ENCODE measurements at regions not wholly inside any gene's neighbourhood (a gene's known extent, or its start where the extent isn't known, plus 50 kb on each side); places are given as distances from the start of the nearest gene placed in this dataset.
"Not testable (repeated sequence)": the region's sequence is repeated elsewhere in the genome, so short reads cannot be mapped to it uniquely, and the experiment has no call there.

DNA sequence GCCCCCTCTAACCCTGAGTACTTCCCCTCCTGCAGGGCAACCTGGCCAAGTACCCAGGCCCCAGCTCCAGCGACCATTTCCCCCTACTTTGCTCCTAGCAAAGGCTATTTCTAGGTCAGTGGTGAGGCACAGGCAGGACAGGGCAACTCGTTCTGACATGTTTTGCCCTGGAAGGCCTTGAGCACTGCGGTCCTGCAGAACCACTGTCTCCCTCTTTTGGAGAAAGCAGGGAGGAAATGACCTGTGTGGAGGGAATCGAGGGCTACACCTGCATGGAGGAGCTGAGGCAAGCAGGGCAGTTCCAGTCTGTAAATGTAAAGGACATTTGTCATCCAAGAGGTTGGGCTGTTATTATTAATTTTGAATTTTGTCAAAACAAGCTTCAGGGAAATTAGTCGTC, 99.1 kb downstream of the PPIAL4G start:
- DNase-seq (ENCODE audit: extremely low spot score) = no peak
- POLR2A ChIA-PET = no interaction called here
- CTCF ChIA-PET = interaction anchor here (0.8 to 1.7 kb wide), 3 partner anchors 10 to 14 kb away, joined by 3 to 5 read pairs (median 3); no protein-coding TSS in a partner anchor
- TF ChIP-seq, protein P1, sequence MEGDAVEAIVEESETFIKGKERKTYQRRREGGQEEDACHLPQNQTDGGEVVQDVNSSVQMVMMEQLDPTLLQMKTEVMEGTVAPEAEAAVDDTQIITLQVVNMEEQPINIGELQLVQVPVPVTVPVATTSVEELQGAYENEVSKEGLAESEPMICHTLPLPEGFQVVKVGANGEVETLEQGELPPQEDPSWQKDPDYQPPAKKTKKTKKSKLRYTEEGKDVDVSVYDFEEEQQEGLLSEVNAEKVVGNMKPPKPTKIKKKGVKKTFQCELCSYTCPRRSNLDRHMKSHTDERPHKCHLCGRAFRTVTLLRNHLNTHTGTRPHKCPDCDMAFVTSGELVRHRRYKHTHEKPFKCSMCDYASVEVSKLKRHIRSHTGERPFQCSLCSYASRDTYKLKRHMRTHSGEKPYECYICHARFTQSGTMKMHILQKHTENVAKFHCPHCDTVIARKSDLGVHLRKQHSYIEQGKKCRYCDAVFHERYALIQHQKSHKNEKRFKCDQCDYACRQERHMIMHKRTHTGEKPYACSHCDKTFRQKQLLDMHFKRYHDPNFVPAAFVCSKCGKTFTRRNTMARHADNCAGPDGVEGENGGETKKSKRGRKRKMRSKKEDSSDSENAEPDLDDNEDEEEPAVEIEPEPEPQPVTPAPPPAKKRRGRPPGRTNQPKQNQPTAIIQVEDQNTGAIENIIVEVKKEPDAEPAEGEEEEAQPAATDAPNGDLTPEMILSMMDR (IDR thresholded peaks at IDR 0.05; ENCODE audit: control extremely low read depth, extremely low read depth, low read depth, missing control alignments) = no peak

DNA sequence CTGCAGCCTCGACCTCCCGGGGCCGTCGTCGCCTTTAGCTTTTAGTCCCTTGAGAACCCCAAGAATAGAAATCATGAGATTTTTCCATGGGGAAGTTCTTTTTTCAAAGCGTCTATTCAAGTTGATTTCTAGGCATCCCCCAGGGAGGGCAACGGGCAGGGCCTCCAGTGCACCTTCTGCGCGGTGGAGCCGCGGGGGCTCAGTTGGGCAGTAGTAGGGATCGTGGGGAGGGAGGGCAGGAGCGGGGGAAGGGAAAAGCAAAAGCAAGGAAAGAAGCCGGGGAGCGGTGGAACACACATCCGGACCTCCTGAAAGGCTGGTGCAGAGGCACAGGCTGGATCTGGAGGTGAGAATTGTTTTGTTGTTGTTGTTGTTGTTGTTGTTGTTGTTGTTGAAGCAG, 103.4 kb downstream of the PPIAL4G start:
- CTCF ChIA-PET = no interaction called here
- no peak for DNase-seq (ENCODE audit: extremely low spot score)
- TF ChIP-seq, protein P1 (IDR thresholded peaks at IDR 0.05; ENCODE audit: control extremely low read depth, extremely low read depth, low read depth, missing control alignments) = no peak
- POLR2A ChIA-PET = no interaction called here

DNA sequence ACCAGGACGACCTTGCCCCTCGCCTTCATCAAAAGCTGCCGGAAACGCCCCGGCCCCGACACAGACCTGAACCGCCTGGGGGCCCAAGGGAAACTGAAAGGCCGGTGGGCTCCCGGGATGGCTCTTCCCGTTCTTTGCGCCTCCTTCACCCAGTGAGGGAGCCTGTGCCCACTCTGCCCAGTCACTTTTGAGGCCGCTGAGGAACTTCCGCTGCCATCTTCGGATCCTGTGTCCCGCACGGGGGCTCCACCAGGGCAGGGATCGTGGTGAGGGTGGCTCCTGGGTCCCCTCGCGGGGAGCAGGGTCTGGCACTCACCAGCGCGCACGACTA, 104.0 kb downstream of the PPIAL4G start:
- TF ChIP-seq, protein P1 (IDR thresholded peaks at IDR 0.05; ENCODE audit: control extremely low read depth, extremely low read depth, low read depth, missing control alignments) = no peak
- CTCF ChIA-PET = no interaction called here
- no peak for DNase-seq (ENCODE audit: extremely low spot score)
- POLR2A ChIA-PET = no interaction called here

DNA sequence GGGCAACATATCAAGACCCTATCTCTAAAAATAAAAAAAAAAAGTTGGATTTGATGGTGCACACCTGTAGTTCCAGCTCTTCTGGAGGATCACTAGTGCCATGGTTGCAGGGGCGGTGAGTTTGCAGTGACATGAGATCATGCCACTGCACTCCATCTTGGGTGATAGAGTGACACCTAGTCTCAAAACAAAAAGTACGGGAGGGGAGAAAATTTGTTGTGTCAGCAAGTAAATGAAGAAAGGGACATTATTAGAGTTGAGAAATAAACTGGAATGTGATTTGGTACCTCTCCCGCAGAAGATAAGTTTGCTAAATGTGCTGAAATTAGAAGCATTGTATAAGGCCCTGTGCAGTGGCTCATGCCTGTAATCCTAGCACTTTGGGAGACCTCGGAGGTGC, 105.1 kb downstream of the PPIAL4G start:
- POLR2A ChIA-PET; DNase-seq (ENCODE audit: extremely low spot score); CTCF ChIA-PET: not testable (repeated sequence)

DNA sequence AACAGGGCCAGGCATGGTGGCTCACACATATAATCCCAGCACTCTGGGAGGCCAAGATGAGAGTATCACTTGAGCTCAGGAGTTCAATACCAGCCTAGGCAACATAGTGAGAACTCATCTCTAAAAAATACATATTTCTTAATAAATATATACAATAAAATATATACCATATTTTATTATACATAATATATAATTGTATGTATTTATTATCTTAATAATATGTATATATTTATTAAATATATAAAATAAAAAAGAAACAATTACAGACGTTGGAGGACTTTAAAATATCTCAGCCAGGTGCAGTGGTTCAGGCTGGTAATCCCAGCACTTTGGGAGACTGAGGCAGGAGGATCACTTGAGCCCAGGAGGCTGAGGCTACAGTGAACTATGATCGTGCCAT, 106.1 kb downstream of the PPIAL4G start:
- CTCF ChIA-PET; DNase-seq (ENCODE audit: extremely low spot score); POLR2A ChIA-PET: not testable (repeated sequence)

DNA sequence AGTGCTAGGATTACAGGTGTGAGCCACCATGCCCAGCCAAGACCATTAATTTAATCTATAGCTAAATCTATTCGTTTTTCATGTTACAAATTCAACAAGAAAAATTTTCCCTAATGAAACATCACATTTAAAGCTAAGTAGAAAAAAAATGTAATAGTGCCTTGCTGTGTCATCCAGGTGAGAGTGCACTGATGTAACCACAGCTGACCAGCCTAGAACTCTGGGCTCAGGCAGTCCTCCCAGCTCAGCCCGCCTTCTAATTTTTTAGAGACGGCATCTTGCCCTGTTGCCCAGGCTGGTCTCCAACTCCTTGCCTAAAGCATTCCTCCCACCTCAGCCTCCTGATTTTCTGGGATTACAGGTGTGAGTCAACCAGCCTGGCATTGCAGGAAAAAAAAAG, 109.0 kb downstream of the PPIAL4G start:
- POLR2A ChIA-PET = no interaction called here
- TF ChIP-seq, protein P1 (IDR thresholded peaks at IDR 0.05; ENCODE audit: control extremely low read depth, extremely low read depth, low read depth, missing control alignments) = no peak
- no peak for DNase-seq (ENCODE audit: extremely low spot score)
- CTCF ChIA-PET = interaction anchor here (0.9 to 1.6 kb wide), 3 partner anchors 10 to 14 kb away, joined by 3 to 9 read pairs (median 3); no protein-coding TSS in a partner anchor

DNA sequence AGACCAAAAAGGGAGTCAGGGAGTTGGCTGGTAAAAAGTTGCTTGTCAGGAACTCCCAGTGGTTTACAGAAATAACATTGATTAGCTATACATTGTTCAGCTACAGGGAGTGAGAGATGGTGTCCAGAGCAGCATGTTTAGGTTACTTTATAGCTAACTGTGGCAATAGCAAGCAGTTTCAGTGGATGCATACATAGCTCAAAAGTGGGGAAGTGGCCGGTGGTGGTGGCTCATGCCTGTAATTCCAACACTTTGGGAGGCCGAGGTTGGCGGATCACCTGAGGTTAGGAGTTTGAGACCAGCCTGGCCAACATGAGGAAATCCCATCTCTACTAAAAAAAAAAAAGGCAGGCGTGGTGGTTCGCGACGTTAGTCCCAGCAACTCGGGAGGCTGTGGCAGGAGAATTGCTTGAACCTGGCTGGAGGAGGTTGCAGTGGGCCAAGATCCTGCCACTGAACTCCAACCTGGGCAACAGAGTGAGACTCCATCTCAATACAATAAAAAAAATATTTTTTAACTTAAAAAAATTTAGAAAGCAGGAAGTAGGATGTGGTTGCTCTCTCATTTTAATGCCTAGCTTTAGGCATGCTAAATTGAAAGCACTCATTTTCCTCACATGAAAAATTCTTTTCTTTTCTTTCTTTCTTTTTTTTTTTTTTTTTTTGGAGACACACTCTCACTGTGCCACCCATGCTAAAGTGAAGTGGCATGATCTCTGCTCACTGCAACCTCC, 109.7 kb downstream of the PPIAL4G start:
- POLR2A ChIA-PET = interaction anchor here (1.3 kb wide), 1 partner anchor 150 kb away, joined by 3 read pairs; no protein-coding TSS in a partner anchor
- TF ChIP-seq, protein P1 (IDR thresholded peaks at IDR 0.05; ENCODE audit: control extremely low read depth, extremely low read depth, low read depth, missing control alignments) = no peak
- no peak for DNase-seq (ENCODE audit: extremely low spot score)
- CTCF ChIA-PET = interaction anchor here (0.9 to 1.6 kb wide), 3 partner anchors 9 to 15 kb away, joined by 3 to 9 read pairs (median 3); no protein-coding TSS in a partner anchor
